ENCODE measurements at regions not wholly inside any gene's neighbourhood (a gene's known extent, or its start where the extent isn't known, plus 50 kb on each side); places are given as distances from the start of the nearest gene placed in this dataset.

DNA sequence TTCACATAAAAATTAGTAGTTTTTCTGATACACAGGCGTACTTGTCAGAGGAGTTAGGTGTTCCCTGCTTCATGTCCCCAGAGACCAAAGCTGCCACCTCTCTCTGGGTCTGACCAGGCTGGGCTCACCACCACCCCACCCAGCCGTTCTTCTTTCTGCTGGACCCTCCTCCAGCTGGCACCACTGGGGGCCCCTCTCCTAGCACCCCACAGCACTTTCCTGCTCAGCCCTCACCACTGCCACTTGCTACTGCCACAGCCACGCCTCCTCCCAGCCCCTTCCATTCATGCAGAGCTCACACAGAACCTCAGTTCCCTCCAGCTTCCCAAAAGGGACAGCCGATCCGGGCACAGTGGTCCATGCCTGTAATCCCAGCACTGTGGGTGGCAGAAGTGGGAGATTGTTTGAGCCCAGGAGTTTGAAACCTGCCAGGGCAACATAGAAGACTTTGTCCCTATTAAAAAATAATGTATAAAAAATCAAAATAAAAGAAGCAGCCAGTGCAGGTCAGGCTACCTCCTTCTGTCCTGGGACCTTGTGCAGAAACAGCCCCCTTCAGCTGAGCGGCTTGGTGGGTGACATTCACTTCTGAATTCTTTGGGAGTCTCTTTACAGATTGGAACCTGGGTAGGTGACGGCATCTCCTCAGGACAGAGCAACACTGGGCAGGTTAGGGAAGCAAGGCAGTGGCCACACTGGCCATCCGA, 208.3 kb downstream of the TOMM20 start:
- TF ChIP-seq MATR3 (CRISPR knock-in tag; IDR thresholded peaks at IDR 0.05) (no peak), KDM1A (CRISPR knock-in tag; IDR thresholded peaks at IDR 0.05) (no peak), PHF8 (CRISPR knock-in tag; IDR thresholded peaks at IDR 0.05) (no peak), IRX3 (CRISPR knock-in tag; IDR thresholded peaks at IDR 0.05; ENCODE audit: borderline replicate concordance, low read depth) (no peak), HOXD1 (CRISPR knock-in tag; IDR thresholded peaks at IDR 0.05) (no peak), ZNF713 (CRISPR knock-in tag; IDR thresholded peaks at IDR 0.05) (no peak), NFYB (CRISPR knock-in tag; IDR thresholded peaks at IDR 0.05) (no peak), SNRNP70 (IDR thresholded peaks at IDR 0.05; ENCODE audit: low read depth, low read length) (no peak), NR1H2 (CRISPR knock-in tag; IDR thresholded peaks at IDR 0.05; ENCODE audit: borderline replicate concordance, low read depth) (no peak)
- TF ChIP-seq, protein P1, sequence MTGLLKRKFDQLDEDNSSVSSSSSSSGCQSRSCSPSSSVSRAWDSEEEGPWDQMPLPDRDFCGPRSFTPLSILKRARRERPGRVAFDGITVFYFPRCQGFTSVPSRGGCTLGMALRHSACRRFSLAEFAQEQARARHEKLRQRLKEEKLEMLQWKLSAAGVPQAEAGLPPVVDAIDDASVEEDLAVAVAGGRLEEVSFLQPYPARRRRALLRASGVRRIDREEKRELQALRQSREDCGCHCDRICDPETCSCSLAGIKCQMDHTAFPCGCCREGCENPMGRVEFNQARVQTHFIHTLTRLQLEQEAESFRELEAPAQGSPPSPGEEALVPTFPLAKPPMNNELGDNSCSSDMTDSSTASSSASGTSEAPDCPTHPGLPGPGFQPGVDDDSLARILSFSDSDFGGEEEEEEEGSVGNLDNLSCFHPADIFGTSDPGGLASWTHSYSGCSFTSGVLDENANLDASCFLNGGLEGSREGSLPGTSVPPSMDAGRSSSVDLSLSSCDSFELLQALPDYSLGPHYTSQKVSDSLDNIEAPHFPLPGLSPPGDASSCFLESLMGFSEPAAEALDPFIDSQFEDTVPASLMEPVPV (CRISPR knock-in tag; IDR thresholded peaks at IDR 0.05) = no peak
- TF ChIP-seq, protein P2, sequence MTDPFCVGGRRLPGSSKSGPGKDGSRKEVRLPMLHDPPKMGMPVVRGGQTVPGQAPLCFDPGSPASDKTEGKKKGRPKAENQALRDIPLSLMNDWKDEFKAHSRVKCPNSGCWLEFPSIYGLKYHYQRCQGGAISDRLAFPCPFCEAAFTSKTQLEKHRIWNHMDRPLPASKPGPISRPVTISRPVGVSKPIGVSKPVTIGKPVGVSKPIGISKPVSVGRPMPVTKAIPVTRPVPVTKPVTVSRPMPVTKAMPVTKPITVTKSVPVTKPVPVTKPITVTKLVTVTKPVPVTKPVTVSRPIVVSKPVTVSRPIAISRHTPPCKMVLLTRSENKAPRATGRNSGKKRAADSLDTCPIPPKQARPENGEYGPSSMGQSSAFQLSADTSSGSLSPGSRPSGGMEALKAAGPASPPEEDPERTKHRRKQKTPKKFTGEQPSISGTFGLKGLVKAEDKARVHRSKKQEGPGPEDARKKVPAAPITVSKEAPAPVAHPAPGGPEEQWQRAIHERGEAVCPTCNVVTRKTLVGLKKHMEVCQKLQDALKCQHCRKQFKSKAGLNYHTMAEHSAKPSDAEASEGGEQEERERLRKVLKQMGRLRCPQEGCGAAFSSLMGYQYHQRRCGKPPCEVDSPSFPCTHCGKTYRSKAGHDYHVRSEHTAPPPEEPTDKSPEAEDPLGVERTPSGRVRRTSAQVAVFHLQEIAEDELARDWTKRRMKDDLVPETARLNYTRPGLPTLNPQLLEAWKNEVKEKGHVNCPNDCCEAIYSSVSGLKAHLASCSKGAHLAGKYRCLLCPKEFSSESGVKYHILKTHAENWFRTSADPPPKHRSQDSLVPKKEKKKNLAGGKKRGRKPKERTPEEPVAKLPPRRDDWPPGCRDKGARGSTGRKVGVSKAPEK (CRISPR knock-in tag; IDR thresholded peaks at IDR 0.05; ENCODE audit: borderline replicate concordance) = no peak
- TF ChIP-seq, protein P3, sequence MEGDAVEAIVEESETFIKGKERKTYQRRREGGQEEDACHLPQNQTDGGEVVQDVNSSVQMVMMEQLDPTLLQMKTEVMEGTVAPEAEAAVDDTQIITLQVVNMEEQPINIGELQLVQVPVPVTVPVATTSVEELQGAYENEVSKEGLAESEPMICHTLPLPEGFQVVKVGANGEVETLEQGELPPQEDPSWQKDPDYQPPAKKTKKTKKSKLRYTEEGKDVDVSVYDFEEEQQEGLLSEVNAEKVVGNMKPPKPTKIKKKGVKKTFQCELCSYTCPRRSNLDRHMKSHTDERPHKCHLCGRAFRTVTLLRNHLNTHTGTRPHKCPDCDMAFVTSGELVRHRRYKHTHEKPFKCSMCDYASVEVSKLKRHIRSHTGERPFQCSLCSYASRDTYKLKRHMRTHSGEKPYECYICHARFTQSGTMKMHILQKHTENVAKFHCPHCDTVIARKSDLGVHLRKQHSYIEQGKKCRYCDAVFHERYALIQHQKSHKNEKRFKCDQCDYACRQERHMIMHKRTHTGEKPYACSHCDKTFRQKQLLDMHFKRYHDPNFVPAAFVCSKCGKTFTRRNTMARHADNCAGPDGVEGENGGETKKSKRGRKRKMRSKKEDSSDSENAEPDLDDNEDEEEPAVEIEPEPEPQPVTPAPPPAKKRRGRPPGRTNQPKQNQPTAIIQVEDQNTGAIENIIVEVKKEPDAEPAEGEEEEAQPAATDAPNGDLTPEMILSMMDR (CRISPR knock-in tag; IDR thresholded peaks at IDR 0.05) = no peak
